ENCODE measurements at regions not wholly inside any gene's neighbourhood (a gene's known extent, or its start where the extent isn't known, plus 50 kb on each side); places are given as distances from the start of the nearest gene placed in this dataset.
"Not testable (repeated sequence)": the region's sequence is repeated elsewhere in the genome, so short reads cannot be mapped to it uniquely, and the experiment has no call there.

DNA sequence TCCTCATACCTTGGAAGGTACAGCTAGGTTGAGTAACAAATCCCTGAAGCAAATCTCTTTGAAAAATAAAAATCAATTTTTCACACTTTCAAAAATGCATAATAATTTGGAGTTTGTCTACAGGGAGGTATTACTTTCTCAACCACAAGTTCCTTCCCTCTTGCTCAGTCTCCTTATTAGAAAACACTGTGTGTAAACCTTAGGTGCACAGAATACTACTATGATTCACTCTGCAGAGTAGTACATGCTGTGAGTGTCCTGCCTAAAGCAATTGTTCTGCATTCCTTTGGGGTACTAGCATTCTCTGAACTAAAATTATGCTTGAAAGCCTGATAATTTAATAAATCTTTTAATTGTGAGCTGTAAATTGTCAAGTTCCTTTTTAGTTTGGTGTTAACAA, 115.9 kb upstream of the EPHA3 start:
- H3K27ac Mint-ChIP-seq = no peak overlapping the region
- no peak for ATAC-seq

DNA sequence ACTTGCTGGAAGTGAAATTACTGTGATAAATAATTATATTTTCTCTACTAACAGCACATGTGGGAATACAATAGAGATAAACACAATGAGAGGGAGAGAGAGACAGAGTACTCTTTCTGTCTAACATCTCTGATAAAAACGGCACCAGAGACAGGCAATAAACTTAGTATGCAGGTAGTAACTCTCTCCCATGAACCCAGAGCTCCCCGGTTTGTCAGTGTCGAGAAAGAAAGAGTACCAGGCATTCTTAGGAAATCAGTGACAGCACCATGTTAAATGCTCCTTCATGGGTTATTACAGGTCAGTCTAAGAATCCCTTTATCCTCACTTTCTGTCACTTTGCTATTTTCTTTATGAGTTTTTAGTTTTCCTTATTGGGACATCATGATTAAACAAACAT, 110.7 kb upstream of the EPHA3 start:
- no peaks in the 10 kb centered on the region for H3K4me1 Mint-ChIP-seq
- no peak overlapping the region for H3K4me3 Mint-ChIP-seq
- no peaks in the 10 kb centered on the region for H3K36me3 Mint-ChIP-seq (ENCODE audit: low read depth)
- DNase-seq (no peak), ATAC-seq (no peak)
- H3K9me3 ChIP-seq (ENCODE audit: control insufficient read depth, low read length, poor library complexity, severe bottlenecking) = no peaks in the 10 kb centered on the region
- H3K27me3 Mint-ChIP-seq = no peaks in the 10 kb centered on the region
- no peak overlapping the region for H3K27ac Mint-ChIP-seq

More for the DNA sequence above, 115.9 kb upstream of the EPHA3 start:
- no peaks in the 10 kb centered on the region for H3K9me3 ChIP-seq (ENCODE audit: control insufficient read depth, low read length, poor library complexity, severe bottlenecking)
- Mint-ChIP-seq H3K4me3 (no peak overlapping the region), H3K27me3 (no peaks in the 10 kb centered on the region), H3K36me3 (ENCODE audit: low read depth) (no peaks in the 10 kb centered on the region), H3K4me1 (no peaks in the 10 kb centered on the region)
- DNase-seq = no peak

DNA sequence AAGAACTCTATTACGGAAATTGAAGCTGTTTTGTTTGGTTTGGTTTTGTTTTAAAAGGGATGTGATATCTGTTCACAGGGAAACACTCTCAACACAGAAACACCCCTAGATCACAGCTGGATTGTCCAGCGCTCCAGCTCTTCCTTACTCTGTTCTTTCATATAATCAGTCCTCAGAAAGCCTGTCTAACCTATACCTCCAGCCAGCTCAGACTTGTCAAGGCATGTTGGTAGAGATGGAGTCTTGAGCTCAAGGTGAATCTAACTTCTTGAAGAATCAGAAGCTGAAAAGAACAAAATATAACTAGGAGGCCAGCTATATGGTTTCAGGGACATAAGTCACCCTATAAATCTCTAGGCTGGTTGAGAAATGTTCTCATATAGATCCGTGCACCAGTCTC, 110.2 kb upstream of the EPHA3 start:
- no peak overlapping the region for H3K27ac Mint-ChIP-seq
- H3K4me3 Mint-ChIP-seq = no peak overlapping the region
- H3K4me1 Mint-ChIP-seq = no peaks in the 10 kb centered on the region
- DNase-seq = no peak
- H3K9me3 ChIP-seq (ENCODE audit: control insufficient read depth, low read length, poor library complexity, severe bottlenecking) = no peaks in the 10 kb centered on the region
- H3K36me3 Mint-ChIP-seq (ENCODE audit: low read depth) = no peaks in the 10 kb centered on the region
- no peak for ATAC-seq
- no peaks in the 10 kb centered on the region for H3K27me3 Mint-ChIP-seq

DNA sequence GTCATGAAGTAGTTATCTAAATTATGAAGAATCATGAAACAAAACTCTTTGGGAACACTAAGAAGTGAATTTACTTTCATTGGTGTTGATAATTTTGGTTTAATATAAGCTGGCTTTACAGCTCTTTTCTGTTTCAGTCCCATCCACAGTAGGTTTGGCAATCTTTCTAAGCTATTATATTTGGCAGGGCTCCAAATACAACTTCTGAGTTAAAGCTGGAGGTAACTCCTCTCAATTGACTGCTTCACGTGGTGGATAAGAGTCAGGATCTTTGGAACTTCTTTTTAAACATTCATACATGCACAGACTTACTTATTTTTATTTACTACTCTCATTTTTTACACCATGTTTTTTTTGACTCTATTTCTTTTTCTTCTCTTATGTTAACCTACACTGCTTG, 106.5 kb upstream of the EPHA3 start:
- Mint-ChIP-seq H3K4me1 (no peaks in the 10 kb centered on the region), H3K4me3 (no peak overlapping the region), H3K36me3 (ENCODE audit: low read depth) (no peaks in the 10 kb centered on the region), H3K27ac (no peak overlapping the region), H3K27me3 (no peaks in the 10 kb centered on the region)
- DNase-seq = no peak
- no peaks in the 10 kb centered on the region for H3K9me3 ChIP-seq (ENCODE audit: control insufficient read depth, low read length, poor library complexity, severe bottlenecking)
- ATAC-seq = no peak

DNA sequence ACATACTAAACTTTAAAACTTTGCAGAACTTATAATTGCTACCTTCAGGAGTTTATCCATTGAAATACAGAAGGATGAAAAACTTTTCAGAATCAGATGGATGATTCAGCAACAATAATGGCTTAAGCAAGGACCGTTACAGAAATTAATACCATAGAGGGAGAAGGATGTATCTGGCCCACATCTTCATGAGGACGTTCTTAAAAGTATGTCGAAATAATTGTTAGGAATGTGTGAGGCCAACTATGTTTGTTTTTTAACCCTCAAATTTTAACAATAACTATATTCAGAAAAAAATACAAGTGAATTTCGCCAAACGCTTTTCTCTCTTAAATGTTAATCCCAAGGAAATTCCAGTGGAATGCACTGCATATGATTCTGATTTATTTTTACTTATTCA, 105.2 kb upstream of the EPHA3 start:
- Mint-ChIP-seq H3K36me3 (ENCODE audit: low read depth) (no peaks in the 10 kb centered on the region), H3K4me1 (no peaks in the 10 kb centered on the region), H3K4me3 (no peak overlapping the region), H3K27me3 (no peaks in the 10 kb centered on the region), H3K27ac (no peak overlapping the region)
- DNase-seq = no peak
- no peak for ATAC-seq
- no peaks in the 10 kb centered on the region for H3K9me3 ChIP-seq (ENCODE audit: control insufficient read depth, low read length, poor library complexity, severe bottlenecking)

DNA sequence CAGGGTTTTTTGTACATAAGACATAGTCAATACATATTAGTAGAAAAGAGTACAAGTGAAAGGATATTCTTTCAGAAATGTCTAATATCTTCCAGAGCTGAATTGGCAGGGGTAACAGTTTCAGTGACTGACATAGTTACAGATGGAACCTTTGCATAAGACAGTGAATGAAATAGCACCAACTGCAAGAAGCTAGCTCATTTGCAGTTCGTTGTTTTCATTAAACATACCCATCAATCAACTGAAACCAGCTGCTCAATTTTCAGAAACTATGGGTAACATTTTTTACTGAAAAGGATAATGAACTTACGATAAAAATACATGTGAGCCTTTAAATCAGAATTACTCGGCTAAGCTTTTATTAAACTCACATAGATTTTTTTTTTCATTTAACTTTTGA, 93.9 kb upstream of the EPHA3 start:
- no peaks in the 10 kb centered on the region for H3K4me1 Mint-ChIP-seq
- ATAC-seq = no peak
- no peak overlapping the region for H3K27ac Mint-ChIP-seq
- H3K27me3 Mint-ChIP-seq = no peaks in the 10 kb centered on the region
- H3K9me3 ChIP-seq (ENCODE audit: control insufficient read depth, low read length, poor library complexity, severe bottlenecking) = no peaks in the 10 kb centered on the region
- no peaks in the 10 kb centered on the region for H3K36me3 Mint-ChIP-seq (ENCODE audit: low read depth)
- DNase-seq = no peak
- no peak overlapping the region for H3K4me3 Mint-ChIP-seq

DNA sequence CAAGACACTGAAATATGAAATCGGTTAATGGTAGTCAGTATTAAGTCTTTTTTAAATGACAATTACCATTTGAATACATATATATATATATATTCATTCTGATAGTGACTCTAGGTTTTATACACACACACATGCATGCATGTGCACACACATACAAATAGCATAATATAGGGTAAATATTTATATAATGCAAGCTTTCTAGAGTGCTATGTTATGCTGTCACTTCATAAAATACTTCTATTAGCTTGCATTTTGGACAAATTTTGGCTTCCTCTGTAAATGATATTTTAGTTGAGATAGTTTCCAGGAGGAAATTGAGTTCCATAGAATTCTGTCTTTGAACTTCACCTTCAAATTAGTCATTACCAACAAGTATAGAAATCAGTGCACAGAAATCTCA, 89.9 kb upstream of the EPHA3 start:
- ATAC-seq = no peak
- no peak overlapping the region for H3K27ac Mint-ChIP-seq

DNA sequence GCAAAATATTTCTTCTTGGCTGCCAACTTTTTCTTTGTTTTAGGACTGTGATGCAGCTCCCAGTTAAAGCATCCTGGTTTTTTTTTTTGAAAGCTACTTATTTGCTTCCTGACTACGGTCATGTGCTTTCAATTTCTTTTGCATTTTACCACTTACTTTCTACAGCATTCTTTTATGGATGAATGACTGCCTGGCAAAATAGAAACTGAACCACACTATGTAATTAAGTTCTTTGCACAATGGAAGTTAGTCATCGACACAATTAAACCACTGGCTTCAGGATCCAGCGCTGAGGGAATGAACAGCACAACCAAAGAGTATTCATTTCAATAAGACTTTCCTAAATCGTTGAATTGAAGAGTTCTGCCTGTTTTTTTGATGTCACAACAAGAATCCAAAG, 82.2 kb upstream of the EPHA3 start:
- Mint-ChIP-seq H3K4me1 (no peaks in the 10 kb centered on the region), H3K36me3 (ENCODE audit: low read depth) (no peaks in the 10 kb centered on the region), H3K4me3 (no peak overlapping the region), H3K27me3 (no peaks in the 10 kb centered on the region), H3K27ac (no peak overlapping the region)
- ATAC-seq (no peak), DNase-seq (no peak)
- H3K9me3 ChIP-seq (ENCODE audit: control insufficient read depth, low read length, poor library complexity, severe bottlenecking) = no peaks in the 10 kb centered on the region

More for the DNA sequence above, 89.9 kb upstream of the EPHA3 start:
- DNase-seq = no peak
- Mint-ChIP-seq H3K36me3 (ENCODE audit: low read depth) (no peaks in the 10 kb centered on the region), H3K4me3 (no peak overlapping the region), H3K27me3 (no peaks in the 10 kb centered on the region), H3K4me1 (no peaks in the 10 kb centered on the region)
- H3K9me3 ChIP-seq (ENCODE audit: control insufficient read depth, low read length, poor library complexity, severe bottlenecking) = no peaks in the 10 kb centered on the region

DNA sequence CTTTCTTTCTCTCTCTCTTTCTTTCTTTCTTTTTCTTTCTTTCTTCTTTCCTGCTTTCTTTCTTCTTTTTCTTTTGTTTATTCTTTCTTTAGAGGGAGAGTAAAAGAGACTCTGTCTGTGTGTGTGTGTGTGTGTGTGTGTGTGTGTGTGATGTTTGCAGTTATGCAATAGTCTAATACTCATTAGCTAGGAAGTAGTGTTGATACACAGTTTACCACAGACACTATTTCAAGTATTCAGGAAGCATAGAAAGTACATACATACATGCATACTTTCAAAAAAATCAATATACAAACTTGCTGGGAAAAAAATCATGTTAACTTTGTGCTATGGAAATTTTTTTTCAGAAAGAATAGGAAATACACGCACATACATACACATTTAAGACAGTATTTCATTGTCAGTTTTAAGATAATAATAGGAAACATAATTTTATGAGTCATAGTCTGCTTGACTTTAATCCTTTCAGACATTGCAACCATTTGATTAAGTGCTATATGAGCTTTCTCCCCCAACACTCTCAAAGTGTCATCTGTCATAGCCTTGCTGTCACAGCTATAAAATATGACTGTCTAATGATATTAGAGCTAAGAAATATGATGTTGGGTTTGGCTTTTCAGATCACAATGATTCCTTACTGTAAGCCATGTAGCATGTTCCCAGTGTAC, 74.9 kb upstream of the EPHA3 start:
- no peaks in the 10 kb centered on the region for H3K9me3 ChIP-seq (ENCODE audit: control insufficient read depth, low read length, poor library complexity, severe bottlenecking)
- Mint-ChIP-seq H3K4me3 (no peak overlapping the region), H3K27me3 (no peaks in the 10 kb centered on the region), H3K4me1 (no peaks in the 10 kb centered on the region), H3K36me3 (ENCODE audit: low read depth) (no peaks in the 10 kb centered on the region), H3K27ac (no peak overlapping the region)
- DNase-seq (no peak), ATAC-seq (no peak)

DNA sequence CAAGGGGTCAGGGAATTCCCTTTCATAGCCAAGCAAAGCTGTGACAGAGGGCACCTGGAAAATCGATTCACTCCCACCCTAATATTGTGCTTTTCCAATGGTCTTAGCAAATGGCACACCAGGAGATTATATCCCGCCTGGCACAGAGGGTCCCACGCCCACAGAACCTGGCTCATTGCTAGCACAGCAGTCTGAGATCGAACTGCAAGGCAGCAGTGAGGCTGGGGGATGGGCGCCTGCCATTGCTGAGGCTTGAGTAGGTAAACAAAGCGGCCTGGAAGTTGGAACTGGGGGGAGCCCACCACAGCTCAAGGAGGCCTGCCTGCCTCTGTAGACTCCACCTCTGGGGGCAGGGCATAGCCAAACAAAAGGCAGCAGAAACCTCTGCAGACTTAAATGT, 72.7 kb upstream of the EPHA3 start:
- H3K27me3 Mint-ChIP-seq; H3K4me1 Mint-ChIP-seq; H3K27ac Mint-ChIP-seq; H3K9me3 ChIP-seq (ENCODE audit: control insufficient read depth, low read length, poor library complexity, severe bottlenecking); DNase-seq; ATAC-seq; H3K36me3 Mint-ChIP-seq (ENCODE audit: low read depth); H3K4me3 Mint-ChIP-seq: not testable (repeated sequence)

DNA sequence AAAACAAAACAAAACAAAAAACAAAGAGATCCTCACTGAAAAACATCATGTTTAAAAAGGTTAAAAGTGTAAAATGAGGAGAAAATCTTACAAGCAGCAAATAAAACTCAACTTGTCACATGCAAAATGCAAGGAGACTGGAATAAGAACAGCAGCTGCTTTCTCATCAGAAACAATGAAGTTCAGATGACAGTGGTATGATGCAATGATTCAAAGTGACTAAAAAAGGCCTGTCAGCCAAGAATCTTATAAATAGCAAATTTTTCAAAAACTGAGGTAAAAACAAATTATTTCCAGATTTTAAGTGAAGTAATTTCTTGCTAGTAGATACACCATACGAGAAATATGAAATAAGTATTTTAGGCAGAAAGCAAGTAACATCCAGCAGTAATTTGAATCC, 68.6 kb upstream of the EPHA3 start:
- Mint-ChIP-seq H3K36me3 (ENCODE audit: low read depth) (no peaks in the 10 kb centered on the region), H3K4me3 (no peak overlapping the region), H3K4me1 (no peaks in the 10 kb centered on the region), H3K27me3 (no peaks in the 10 kb centered on the region), H3K27ac (no peak overlapping the region)
- ATAC-seq = no peak
- no peaks in the 10 kb centered on the region for H3K9me3 ChIP-seq (ENCODE audit: control insufficient read depth, low read length, poor library complexity, severe bottlenecking)
- DNase-seq = no peak

DNA sequence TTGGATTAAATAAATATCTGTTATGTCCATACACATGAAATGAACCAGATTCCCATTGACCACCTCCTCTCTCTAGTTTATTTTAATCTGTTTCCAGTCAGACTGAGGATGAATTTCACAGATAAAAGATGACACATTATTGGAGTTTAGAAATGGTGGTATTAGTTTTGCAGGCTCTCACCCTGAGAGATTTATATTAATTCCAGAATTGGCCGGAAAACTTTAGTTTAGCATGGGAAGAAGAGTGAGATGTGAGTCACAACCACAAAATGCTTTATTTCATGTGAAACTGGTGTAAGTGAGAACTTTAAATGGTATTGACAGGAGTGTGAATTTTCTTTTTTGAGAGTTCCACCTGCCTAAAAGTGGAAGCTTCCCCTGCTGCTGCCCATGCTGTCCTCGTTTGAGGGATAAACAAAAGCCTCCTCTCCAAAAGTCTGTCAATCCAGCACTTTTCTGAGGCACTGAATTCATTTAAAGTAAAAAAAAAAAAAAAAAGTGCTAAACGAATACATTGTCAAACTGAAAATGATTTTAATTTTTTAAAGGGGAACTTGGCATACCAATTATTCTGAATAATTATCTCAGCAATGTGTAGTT, 65.1 kb upstream of the EPHA3 start:
- no peaks in the 10 kb centered on the region for H3K9me3 ChIP-seq (ENCODE audit: control insufficient read depth, low read length, poor library complexity, severe bottlenecking)
- H3K27ac Mint-ChIP-seq = no peak overlapping the region
- DNase-seq (no peak), ATAC-seq (no peak)
- no peaks in the 10 kb centered on the region for H3K36me3 Mint-ChIP-seq (ENCODE audit: low read depth)
- no peaks in the 10 kb centered on the region for H3K27me3 Mint-ChIP-seq
- H3K4me1 Mint-ChIP-seq = no peaks in the 10 kb centered on the region
- H3K4me3 Mint-ChIP-seq = no peak overlapping the region

DNA sequence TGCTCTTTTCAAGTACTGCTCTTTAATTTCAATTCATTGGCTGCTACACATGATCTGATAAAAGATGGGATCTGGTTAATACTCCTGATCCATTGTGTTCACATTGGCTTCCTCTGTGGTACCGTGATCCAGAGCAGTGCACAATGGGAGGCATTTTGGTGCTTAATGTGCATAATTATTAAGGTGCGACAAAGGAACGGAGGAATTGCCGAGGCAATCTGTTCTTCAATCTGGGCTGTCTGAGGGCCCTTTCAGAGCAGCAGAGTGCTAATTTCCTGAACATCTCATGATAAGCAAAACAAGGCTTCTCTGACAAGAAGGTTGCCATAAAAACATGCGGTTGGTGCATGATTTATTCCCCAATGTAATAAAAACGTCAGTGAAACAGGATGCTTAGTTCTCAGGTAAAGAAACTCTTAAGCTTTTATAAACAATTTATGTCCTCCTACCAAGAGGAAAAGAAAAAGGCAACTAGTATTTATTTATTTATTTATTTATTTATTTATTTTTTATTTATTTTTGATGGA, 64.0 kb upstream of the EPHA3 start:
- H3K9me3 ChIP-seq (ENCODE audit: control insufficient read depth, low read length, poor library complexity, severe bottlenecking) = no peaks in the 10 kb centered on the region
- Mint-ChIP-seq H3K4me1 (no peaks in the 10 kb centered on the region), H3K27ac (no peak overlapping the region), H3K4me3 (no peak overlapping the region), H3K27me3 (no peaks in the 10 kb centered on the region), H3K36me3 (ENCODE audit: low read depth) (no peaks in the 10 kb centered on the region)
- no peak for ATAC-seq
- DNase-seq = no peak

DNA sequence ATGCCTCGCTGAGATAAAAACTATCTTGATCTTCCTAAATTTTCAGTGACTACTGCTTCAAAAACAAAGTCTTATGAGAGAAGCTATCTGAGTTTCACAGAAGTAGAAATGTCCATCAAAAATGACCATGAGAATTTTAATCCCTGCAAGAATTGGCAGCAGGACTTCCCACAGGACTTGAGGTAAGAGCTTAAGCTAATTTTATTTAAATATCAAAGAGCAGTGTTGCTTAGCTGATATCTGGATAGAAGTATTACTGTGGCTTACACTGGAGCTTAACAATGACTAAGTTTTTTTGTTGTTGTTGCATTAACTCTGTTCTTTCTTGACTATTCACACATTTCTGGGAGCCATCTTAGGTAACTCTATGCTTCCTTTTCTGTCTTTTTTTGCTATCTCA, 60.8 kb upstream of the EPHA3 start:
- no peak overlapping the region for H3K27ac Mint-ChIP-seq
- no peaks in the 10 kb centered on the region for H3K4me1 Mint-ChIP-seq
- DNase-seq (no peak), ATAC-seq (no peak)
- no peaks in the 10 kb centered on the region for H3K27me3 Mint-ChIP-seq
- no peaks in the 10 kb centered on the region for H3K36me3 Mint-ChIP-seq (ENCODE audit: low read depth)
- no peaks in the 10 kb centered on the region for H3K9me3 ChIP-seq (ENCODE audit: control insufficient read depth, low read length, poor library complexity, severe bottlenecking)
- no peak overlapping the region for H3K4me3 Mint-ChIP-seq
